ENCODE measurements at regions not wholly inside any gene's neighbourhood (a gene's known extent, or its start where the extent isn't known, plus 50 kb on each side); places are given as distances from the start of the nearest gene placed in this dataset.

- no peak for TF ChIP-seq CTCF (IDR thresholded peaks at IDR 0.05)
- no peak for TF ChIP-seq POLR2A (IDR thresholded peaks at IDR 0.05)
Observed at GRCh38 chr6:140732155-140732554, 1357.7 kb upstream of the CITED2 start.
